ENCODE measurements at regions not wholly inside any gene's neighbourhood (a gene's known extent, or its start where the extent isn't known, plus 50 kb on each side); places are given as distances from the start of the nearest gene placed in this dataset.

GRCh38 chr9:108801949-108802348 lies 53.8 kb downstream of the ACTL7B start:
- Histone ChIP-seq H3K9me3 (ENCODE audit: control insufficient read depth in 4 of 4, low read length in 3 of 4) (no peaks in the 10 kb centered on the region), H3K27me3 (ENCODE audit: control insufficient read depth in 4 of 4, insufficient read depth in 4 of 4, low read length in 3 of 4) (peaks cover 0 to 2% (median 0%) of the 10 kb centered on the region in 4 donors), H3K4me1 (ENCODE audit: control insufficient read depth in 4 of 4, insufficient read depth in 4 of 4, low read length in 3 of 4) (no peaks in the 10 kb centered on the region), H3K36me3 (ENCODE audit: control insufficient read depth in 4 of 4, insufficient read depth in 3 of 4, low read depth in 1 of 4, low read length in 3 of 4) (no peaks in the 10 kb centered on the region), H3K27ac (ENCODE audit: low read depth in 1 of 2, low read length in 2 of 2) (no peak overlapping the region), H3K4me3 (ENCODE audit: low read depth in 1 of 3, low read length in 3 of 3) (no peak overlapping the region), H3K9ac (ENCODE audit: low read depth in 1 of 2, low read length in 2 of 2) (no peak overlapping the region)
- DNase-seq (ENCODE audit: low spot score) = no peak
- no peak for TF ChIP-seq RAD21 (IDR thresholded peaks at IDR 0.05)
- TF ChIP-seq FOXA1 (IDR thresholded peaks at IDR 0.05) = no peak
- no peak for TF ChIP-seq ZBTB33 (IDR thresholded peaks at IDR 0.05)
- no peak for TF ChIP-seq HNF4A (conservative IDR thresholded peaks at IDR 0.05)
- TF ChIP-seq TAF1 (conservative IDR thresholded peaks at IDR 0.05) = no peak
- no peak for TF ChIP-seq HNF4G (IDR thresholded peaks at IDR 0.05)
- no peak for TF ChIP-seq NR2F2 (IDR thresholded peaks at IDR 0.05)
- TF ChIP-seq EGR1 (IDR thresholded peaks at IDR 0.05; ENCODE audit: low read depth in 2 of 2) = no peak
- no peak for TF ChIP-seq JUND (IDR thresholded peaks at IDR 0.05)
- no peak for TF ChIP-seq GABPA (IDR thresholded peaks at IDR 0.05 in 1 of 2, conservative IDR thresholded peaks at IDR 0.05 in 1 of 2)
- no peak for TF ChIP-seq REST (IDR thresholded peaks at IDR 0.05)
- TF ChIP-seq YY1 (IDR thresholded peaks at IDR 0.05) = no peak
- TF ChIP-seq SP1 (IDR thresholded peaks at IDR 0.05) = no peak
- TF ChIP-seq CTCF (IDR thresholded peaks at IDR 0.05; ENCODE audit: low read depth, low read length, missing input control) = no peak
- TF ChIP-seq ATF3 (IDR thresholded peaks at IDR 0.05) = no peak
- no peak for TF ChIP-seq RXRA (IDR thresholded peaks at IDR 0.05)
- TF ChIP-seq FOXA2 (IDR thresholded peaks at IDR 0.05) = no peak
- no peak for TF ChIP-seq MAX (IDR thresholded peaks at IDR 0.05)
- 65% methylated on average over 2 of the region's 2 CpGs for WGBS
